HEK293T (cell line): ENCODE measurements at regions not wholly inside any gene's neighbourhood (a gene's known extent, or its start where the extent isn't known, plus 50 kb on each side); places are given as distances from the start of the nearest gene placed in this dataset.

Experiments
- ELF4 ChIP-seq: fragments of 450-650 bp; IDR thresholded peaks from 2 replicates; pipeline ENCODE4 v1.6.1; 2017; ENCODE audit warnings: antibody characterized with exemption
- FOXK2 ChIP-seq: fragments of 450-650 bp; IDR thresholded peaks from 2 replicates; pipeline ENCODE4 v1.6.1; 2016; ENCODE audit warnings: mild to moderate bottlenecking
- FOXM1 ChIP-seq: fragments of 450-650 bp; IDR thresholded peaks from 2 replicates; pipeline ENCODE4 v1.6.1; 2017; ENCODE audit warnings: mild to moderate bottlenecking, borderline replicate concordance
- SP1 ChIP-seq: fragments of 450-650 bp; IDR thresholded peaks from 2 replicates; pipeline ENCODE4 v1.6.1; 2017
- SUZ12 ChIP-seq: fragments of 450-650 bp; IDR thresholded peaks from 2 replicates; pipeline ENCODE4 v1.6.1; 2016; ENCODE audit warnings: mild to moderate bottlenecking
- TARDBP ChIP-seq: fragments of 450-650 bp; IDR thresholded peaks from 2 replicates; pipeline ENCODE4 v1.6.1; 2016

DNA sequence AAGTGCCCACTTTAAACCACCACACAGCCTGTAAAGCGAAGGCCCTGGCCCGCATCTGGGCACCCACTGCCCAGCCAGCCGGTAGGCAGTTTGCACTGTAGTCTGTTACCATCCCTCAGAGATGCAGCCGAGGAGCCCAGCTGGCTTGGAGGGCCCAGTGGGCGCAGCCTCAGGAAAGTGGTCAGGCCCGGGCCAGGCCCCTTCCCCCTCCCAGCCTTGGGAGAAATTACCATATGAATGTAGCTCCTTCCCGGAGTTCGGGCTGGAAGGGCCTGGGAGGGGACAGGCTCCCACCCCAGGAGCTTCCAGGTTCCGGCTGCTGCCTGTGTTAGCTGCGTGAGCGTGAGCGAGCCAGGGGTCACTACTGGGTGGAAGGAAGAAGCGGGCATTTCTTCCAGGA is 325.4 kb downstream of the SEC14L1 start:
- TF ChIP-seq SUZ12, result no peak
- TF ChIP-seq TARDBP, result no peak
- TF ChIP-seq FOXK2, result no peak
- no peak for TF ChIP-seq ELF4
- no peak for TF ChIP-seq SP1
- TF ChIP-seq FOXM1, result no peak
